NCI-H1417 (cell line): ENCODE measurements at regions not wholly inside any gene's neighbourhood (a gene's known extent, or its start where the extent isn't known, plus 50 kb on each side); places are given as distances from the start of the nearest gene placed in this dataset.

ENCODE experiments used
- DNase-seq, 3 experiments: peaks; one replicate each; lab custom pipeline; 2025; lab: John Stamatoyannopoulos, UW

GRCh38 chr10:106467506-106467905 lies 697.0 kb downstream of the SORCS1 start:
- no peak for DNase-seq

- no peak for DNase-seq
These were observed 707.0 kb downstream of the SORCS1 start for GRCh38 chr10:106457522-106457921.

DNA sequence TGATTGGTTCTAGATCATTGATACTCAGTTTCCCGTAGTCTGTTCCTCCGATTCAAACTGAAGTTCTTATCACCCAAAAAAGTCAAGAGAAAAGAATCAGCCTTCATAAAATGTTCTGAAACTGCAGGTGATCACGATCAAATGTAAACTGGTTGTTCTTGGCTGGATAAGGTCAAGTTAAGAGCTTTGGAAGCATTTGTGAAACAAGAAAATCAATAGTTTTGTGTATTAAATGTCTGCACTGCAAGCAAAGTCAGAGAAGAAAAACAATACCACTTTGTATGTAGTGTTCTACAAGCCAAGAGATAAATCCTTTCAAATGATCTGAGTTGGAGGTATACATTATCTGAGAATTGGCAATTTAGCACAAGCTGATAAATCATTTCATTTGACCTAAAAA lies 710.3 kb downstream of the SORCS1 start:
- DNase-seq = no peak

DNA sequence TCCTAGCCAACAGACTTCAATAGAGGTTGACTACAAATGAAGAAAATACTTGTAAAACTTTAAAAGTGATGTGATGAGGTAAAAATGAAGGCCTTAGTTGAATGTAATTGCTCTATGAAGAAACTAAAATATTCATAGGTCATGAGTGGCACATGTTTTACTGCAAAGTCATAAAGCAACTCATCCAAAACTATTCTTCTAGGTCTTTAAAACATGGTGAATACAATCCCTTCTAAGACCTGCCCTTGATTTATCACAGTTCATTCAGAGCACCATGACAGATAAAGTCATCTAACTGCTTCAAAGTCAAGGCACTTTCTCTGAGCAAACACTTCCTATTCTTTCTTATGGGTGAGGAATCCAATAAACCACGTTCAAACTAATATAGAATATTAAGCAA lies 713.5 kb downstream of the SORCS1 start:
- DNase-seq = no peak

DNA sequence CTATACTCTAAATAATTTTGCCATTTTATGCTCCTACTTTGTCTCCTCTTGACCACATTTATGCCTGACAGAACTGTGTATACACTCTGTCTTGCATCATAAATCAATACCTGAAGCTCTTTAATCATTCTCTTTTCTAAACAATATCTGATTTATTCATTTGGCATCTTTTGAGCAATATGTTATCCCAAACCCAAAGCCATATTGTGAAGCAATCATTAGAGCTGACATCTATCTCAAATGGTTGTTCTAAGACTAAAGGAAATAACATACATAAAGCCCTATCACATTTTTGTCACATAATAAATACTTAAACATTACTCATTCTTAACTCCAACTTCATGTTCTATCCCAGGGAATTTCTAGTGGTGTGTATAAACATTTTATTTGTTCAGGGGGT lies 717.6 kb downstream of the SORCS1 start:
- DNase-seq = no peak

GRCh38 chr10:106442223-106442622 lies 722.3 kb downstream of the SORCS1 start:
- no peak for DNase-seq

DNA sequence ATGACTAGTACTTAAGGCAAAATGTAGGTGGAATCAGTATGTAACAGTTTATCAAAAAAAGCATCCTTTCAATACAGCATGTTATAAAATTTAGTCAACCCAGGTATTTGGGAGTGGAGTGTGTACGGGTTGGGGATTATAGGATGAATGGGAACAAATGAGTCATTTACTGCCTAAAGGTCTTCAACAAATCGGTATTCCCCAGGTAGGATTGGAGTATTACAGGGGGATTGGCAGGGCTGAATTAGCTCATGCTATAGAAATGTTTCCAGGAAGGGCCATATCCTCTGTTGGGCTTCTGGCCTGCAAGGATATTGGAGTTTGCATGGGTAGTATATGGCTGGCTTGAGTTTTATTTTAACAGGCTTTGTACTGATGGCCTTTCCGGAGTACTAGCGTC lies 723.7 kb downstream of the SORCS1 start:
- no peak for DNase-seq

GRCh38 chr10:106440355-106440754 lies 724.2 kb downstream of the SORCS1 start:
- DNase-seq = no peak

- DNase-seq = no peak
These were observed 725.1 kb downstream of the SORCS1 start for GRCh38 chr10:106439366-106439765.

GRCh38 chr10:106438386-106438785 lies 726.1 kb downstream of the SORCS1 start:
- no peak for DNase-seq

- no peak for DNase-seq
These were observed 728.3 kb downstream of the SORCS1 start for GRCh38 chr10:106436123-106436715.

DNA sequence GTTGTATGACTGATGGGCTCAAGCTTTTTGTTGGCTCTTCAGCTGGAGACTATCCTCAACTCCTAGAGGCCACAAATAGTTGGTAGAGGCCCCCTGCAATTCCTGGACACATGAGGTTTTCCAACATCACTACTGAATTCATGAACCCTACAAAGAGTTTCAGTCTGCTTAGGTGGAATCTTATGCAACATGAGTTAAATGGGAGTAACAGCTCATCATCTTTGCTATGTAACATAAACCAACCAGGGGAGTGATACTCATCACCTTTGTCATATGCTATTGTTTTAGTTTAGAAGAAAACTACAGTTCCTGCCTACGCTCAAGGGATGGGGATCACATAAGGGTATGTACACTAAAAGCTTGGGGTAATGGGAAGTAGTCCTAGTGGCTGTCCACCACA lies 729.4 kb downstream of the SORCS1 start:
- no peak for DNase-seq

DNA sequence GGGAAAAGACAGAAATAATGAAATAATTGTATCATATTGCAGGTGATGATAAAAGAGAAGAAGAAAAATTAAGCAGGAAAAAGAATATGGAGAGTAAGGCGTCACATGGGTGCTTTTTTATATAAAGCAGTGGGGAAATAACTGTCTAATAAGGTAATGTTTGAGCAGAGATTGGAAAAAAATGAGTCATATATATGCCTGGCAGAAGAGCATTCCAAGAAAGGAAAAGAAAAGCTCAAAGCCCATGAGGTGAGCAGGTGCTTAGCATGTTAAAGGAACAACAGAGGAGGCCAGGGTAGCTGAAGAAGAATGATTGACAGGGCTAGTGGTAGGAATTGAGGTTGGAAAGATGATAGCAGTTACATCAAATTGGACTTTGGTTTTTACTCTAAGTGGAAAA lies 739.5 kb downstream of the SORCS1 start:
- DNase-seq = no peak

DNA sequence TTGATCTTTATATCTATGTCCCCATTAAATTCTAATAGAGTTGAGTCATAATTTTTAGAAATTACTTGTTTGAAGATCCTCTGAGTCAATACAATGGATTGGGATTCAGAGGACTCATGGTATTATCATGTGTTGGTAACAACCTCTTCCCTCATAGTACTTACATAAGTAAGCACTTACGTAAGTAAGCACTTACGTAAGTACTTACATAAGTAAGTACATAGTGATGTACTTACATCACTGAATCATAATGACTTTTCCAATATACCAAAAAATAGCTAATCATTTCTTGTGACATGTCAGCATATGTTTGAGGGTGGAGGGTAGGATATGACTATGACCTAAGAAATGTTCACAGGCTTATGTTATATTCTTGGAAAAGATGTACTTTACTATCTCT lies 740.5 kb downstream of the SORCS1 start:
- no peak for DNase-seq

DNA sequence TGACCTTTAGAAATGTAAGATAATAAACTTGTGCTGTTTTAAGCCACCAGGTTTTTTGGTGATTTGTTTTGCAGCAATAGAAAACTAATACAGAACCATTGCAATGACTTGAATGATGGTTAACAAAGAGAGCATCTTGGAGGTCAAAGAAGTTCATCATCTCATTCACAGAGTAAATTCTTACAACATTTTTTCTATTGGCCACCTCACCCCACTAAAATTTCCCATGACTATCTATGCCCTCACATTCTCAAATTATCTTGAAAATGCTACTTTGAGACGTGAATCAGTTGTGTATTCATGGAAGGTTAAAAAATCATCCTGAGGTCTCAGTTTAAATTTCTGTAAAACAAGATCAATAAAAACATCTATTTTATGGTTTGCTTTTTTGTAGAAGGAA lies 754.2 kb downstream of the SORCS1 start:
- DNase-seq = no peak

DNA sequence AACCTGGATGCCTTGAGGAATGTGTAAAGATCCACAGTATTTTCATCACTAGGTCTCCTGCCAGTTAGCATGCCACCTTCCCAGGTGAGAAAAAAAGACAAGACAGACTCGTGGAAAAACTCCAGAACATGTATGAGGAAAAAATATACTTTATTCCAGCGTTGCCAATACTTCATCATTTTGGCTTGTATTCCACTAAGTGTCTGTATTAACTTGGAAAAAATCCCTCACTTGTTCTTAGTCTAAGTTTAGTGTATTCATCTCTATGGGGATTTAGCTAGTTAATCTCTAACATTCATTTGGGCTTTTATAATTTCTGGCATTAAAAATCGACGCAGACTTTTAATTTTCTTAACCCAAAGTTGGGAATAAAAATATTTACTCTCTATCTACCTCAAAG lies 759.4 kb downstream of the SORCS1 start:
- DNase-seq = no peak

- no peak for DNase-seq
These were observed 762.0 kb downstream of the SORCS1 start for GRCh38 chr10:106402458-106402857.

- DNase-seq = no peak
These were observed 762.5 kb downstream of the SORCS1 start for GRCh38 chr10:106401967-106402366.

DNA sequence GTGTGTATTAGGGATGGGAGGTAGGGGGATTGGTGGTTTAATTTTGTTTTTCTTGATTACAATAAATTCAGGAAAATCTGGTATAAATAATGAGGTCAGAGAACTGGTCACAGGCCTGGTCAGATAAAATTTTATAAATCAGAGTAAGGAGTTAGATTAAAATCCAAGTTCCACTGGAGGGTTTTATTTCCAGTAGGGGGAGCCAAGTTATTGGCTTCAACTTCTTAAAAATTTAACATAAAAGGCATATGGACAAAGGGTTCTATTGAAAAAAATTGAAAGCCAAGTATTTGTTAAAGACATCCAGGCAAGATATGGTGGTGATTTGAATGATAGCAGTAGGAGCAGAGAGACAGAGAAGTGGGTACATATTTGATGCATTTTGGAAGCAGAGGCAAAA lies 763.3 kb downstream of the SORCS1 start:
- DNase-seq = no peak

GRCh38 chr10:106399112-106399511 lies 765.4 kb downstream of the SORCS1 start:
- no peak for DNase-seq

DNA sequence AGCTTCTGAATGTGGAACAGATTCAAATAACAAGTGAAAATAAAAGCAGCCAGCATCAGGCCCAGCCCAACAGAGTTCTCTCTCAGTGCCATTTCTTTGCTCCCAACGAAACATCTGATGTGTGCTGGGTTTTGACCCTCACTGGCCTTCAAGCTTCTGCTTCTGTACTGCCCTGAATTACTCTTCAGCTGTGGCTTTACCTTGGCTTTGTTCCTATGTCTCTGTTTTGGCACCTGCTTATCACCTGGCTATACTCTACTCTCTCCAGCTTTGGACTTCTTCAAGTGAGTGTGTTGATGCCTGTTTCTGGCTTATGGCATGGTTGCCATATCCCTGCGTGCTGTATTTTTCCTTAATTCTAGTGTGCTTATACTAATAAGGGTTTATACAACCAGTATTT lies 768.3 kb downstream of the SORCS1 start:
- no peak for DNase-seq

DNA sequence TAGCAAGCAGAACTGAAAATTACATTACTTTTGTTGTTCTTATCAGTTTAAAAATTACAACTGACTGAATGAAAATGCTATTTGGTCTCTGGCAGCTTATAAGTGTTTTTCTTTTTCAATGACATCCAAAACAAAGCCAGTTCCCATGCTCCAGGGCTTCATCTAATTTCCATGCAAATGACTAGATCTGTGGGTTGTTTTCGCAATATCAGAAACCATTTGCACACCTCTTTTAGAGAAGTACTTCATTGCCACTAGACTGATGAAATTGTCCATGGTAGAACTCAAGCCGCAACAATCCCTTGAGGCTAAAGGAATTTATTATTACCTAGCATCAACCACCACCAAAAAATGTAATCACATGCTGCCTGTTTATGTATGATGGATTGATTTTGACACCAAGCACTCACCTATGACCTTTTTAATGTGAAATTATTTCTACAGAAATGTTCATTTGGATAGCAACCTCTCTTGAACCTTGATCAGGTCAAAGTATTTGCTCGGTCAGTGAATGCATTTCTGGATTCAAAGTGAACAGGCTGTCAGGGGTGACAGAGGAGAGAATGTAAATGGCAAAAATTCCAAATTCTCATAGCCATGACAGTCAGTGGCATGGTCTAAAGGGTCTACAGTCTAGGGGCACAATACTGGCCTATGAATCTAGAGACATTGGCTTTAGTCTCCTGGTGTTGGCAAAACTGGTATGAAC lies 769.3 kb downstream of the SORCS1 start:
- no peak for DNase-seq

DNA sequence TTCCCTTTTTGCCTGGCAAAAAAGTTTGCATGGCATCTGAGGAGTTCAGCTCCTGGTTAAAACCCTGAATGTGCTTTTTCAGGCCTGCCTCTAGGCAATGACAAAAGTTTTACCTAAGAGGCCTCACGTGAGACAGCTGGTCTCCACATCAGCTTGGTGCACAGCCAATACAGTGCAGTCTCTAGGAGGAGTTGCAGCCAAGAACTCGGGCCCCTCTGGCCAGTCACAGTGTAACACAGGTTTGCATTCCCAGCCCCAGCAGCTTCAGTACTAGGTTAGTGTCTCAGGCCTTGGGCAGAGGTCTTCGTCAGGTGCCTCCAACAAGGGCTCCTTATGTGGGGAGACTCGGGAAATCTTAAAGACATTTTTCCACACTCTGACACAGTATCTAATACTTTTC lies 771.7 kb downstream of the SORCS1 start:
- no peak for DNase-seq

DNA sequence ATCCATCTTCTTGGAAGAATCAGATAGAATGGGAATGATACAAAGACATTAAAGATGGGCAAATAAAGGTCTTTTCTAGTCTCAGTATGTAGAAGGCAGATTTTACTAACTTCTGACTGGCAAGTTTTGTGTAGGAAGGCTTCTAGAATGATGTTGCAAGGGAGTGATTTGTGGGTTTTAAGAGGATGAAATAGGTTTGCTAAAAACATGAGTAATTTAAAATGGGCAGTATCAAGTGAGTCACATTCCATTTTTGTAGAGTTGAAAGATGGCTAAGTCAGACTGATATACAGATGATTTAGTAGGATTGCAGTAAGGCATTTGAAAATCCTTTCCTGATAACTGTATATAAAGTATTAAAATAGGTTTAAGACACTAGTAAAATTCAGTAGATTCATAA lies 777.4 kb downstream of the SORCS1 start:
- DNase-seq = no peak
